B cell (primary cell): ENCODE measurements at regions not wholly inside any gene's neighbourhood (a gene's known extent, or its start where the extent isn't known, plus 50 kb on each side); places are given as distances from the start of the nearest gene placed in this dataset.

Source experiments
- ATAC-seq: fragments of 200-7000 bp; cut with Tn5 transposase; one replicate; pipeline ENCODE4 v1.10.0; 2021; ENCODE audit warnings: low read depth, mild to moderate bottlenecking, moderate number of reproducible peaks, moderate library complexity
- CTCF ChIA-PET: fragments of 350-600 bp; sonication (Branson Sonifier 250); formaldehyde crosslinking; loops from one replicate; lab custom pipeline; 2021; ENCODE audit warnings: antibody characterized with exemption, inconsistent platforms; lab: Charles Lee
- POLR2A ChIA-PET: fragments of 350-600 bp; sonication (Branson Sonifier 250); formaldehyde crosslinking; loops from one replicate; lab custom pipeline; 2021; ENCODE audit warnings: antibody characterized with exemption; lab: Charles Lee
- DNase-seq: peaks from one replicate; pipeline ENCODE4 v3.0.0; 2013
- H2AFZ ChIP-seq: 2 replicates; pipeline ENCODE4 v1.6.1; 2012; ENCODE audit warnings: mild to moderate bottlenecking, low read depth, low read length; ENCODE audit not compliant: insufficient read depth, poor library complexity, severe bottlenecking
- H3K27ac ChIP-seq, 2 donors: 1 replicate in 1 of 2; 2 replicates in 1 of 2; pipeline ENCODE4 v1.5.1; 2012 to 2013; ENCODE audit warnings: low read length in 2 of 2, mild to moderate bottlenecking in 2 of 2, moderate library complexity in 1 of 2
- H3K27me3 ChIP-seq, 4 experiments: fragments of 200-600 bp in 1 of 4; sonication (generic) in 1 of 4; replicated peaks in 1 of 4; 1 replicate in 2 of 4; 2 replicates in 2 of 4; pipeline versions ENCODE4 v1.6.1 to v1.7.0; 2013 to 2016; ENCODE audit warnings: low read length in 3 of 4, mild to moderate bottlenecking in 2 of 4, mixed read lengths in 1 of 4, moderate library complexity in 1 of 4; ENCODE audit not compliant: insufficient read depth in 4 of 4, control insufficient read depth in 3 of 4; ENCODE audit errors: control extremely low read depth in 1 of 4
- H3K36me3 ChIP-seq, 2 experiments: replicated peaks in 1 of 2; 1 replicate in 1 of 2; 2 replicates in 1 of 2; pipeline versions ENCODE4 v1.6.1 to v1.7.1; 2013; ENCODE audit warnings: low read length in 1 of 2; ENCODE audit not compliant: insufficient read depth in 2 of 2, control insufficient read depth in 1 of 2; ENCODE audit errors: control extremely low read depth in 1 of 2, extremely low read depth in 1 of 2
- H3K4me1 ChIP-seq, 2 donors: fragments of 200-600 bp in 1 of 2; sonication (generic) in 1 of 2; 1 replicate in 1 of 2; 2 replicates in 1 of 2; pipeline versions ENCODE4 v1.5.1 to v1.6.1; 2013 to 2017; ENCODE audit warnings: low read length in 2 of 2; ENCODE audit not compliant: control insufficient read depth in 2 of 2, insufficient read depth in 2 of 2
- H3K4me2 ChIP-seq: replicated peaks from 2 replicates; pipeline ENCODE3; 2012; ENCODE audit warnings: mild to moderate bottlenecking, low read depth, low read length; ENCODE audit not compliant: poor library complexity, severe bottlenecking
- H3K4me3 ChIP-seq, 5 experiments: fragments of 200-600 bp in 1 of 5; sonication (generic) in 1 of 5; 1 replicate in 3 of 5; 2 replicates in 2 of 5; pipeline versions ENCODE4 v1.5.1 to v1.7.0; 2011 to 2016; ENCODE audit warnings: low read length in 4 of 5, mild to moderate bottlenecking in 4 of 5, low read depth in 2 of 5, control low read depth in 1 of 5, moderate library complexity in 1 of 5; ENCODE audit not compliant: insufficient read depth in 1 of 5; ENCODE audit errors: control extremely low read depth in 1 of 5, extremely low read depth in 1 of 5
- H3K79me2 ChIP-seq: fragments of 200-600 bp; sonication (generic); one replicate; pipeline ENCODE4 v1.6.0; 2016; ENCODE audit warnings: low read length; ENCODE audit not compliant: control insufficient read depth, insufficient read depth
- H3K9ac ChIP-seq: fragments of 200-600 bp; sonication (generic); 2 replicates; pipeline ENCODE4 v1.6.1; 2017; ENCODE audit warnings: mild to moderate bottlenecking, low read length, moderate library complexity
- H3K9me3 ChIP-seq, 3 donors: one replicate each; pipeline versions ENCODE4 v1.6.1 to v1.7.1; 2013; ENCODE audit warnings: low read length in 2 of 3; ENCODE audit not compliant: control insufficient read depth in 2 of 3, insufficient read depth in 1 of 3; ENCODE audit errors: control extremely low read depth in 1 of 3
- H4K20me1 ChIP-seq: 2 replicates; pipeline ENCODE4 v1.6.0; 2012; ENCODE audit warnings: mild to moderate bottlenecking, low read length; ENCODE audit not compliant: insufficient read depth, control insufficient read depth, poor library complexity, severe bottlenecking
- H3K27ac Mint-ChIP-seq: one replicate; pipeline ENCODE4 v1.8.0; 2021; ENCODE audit warnings: mixed read lengths
- H3K27me3 Mint-ChIP-seq: one replicate; pipeline ENCODE4 v1.8.0; 2021; ENCODE audit warnings: mixed read lengths
- H3K4me1 Mint-ChIP-seq: one replicate; pipeline ENCODE4 v1.8.0; 2021; ENCODE audit warnings: mixed read lengths
- H3K4me3 Mint-ChIP-seq: one replicate; pipeline ENCODE4 v1.8.0; 2021; ENCODE audit warnings: mixed read lengths
- H3K9me3 Mint-ChIP-seq: one replicate; pipeline ENCODE4 v1.8.0; 2022; ENCODE audit warnings: mixed read lengths; ENCODE audit not compliant: insufficient read depth
- CTCF ChIP-seq: fragments of 200-600 bp; IDR thresholded peaks from one replicate; pipeline ENCODE4 v1.8.0; 2022; ENCODE audit warnings: antibody characterized with exemption, mild to moderate bottlenecking
- EZH2 ChIP-seq: IDR thresholded peaks from 2 replicates; pipeline ENCODE4 v1.6.1; 2012; ENCODE audit warnings: borderline replicate concordance, low read depth, mild to moderate bottlenecking, moderate library complexity, low read length; ENCODE audit not compliant: insufficient read depth, poor library complexity, severe bottlenecking
- WGBS: methylation state at CpG from one replicate; pipeline ENCODE4 v1.1.5; 2013; ENCODE audit warnings: missing lambda C conversion rate; ENCODE audit not compliant: insufficient coverage; 5-methylcytosine and 5-hydroxymethylcytosine counted together
- intact Hi-C: fragments of 100-400 bp; cut with micrococcal nuclease; formaldehyde crosslinking; loops from one replicate; pipeline ENCODE4 v1.10.0; 2022

- Histone ChIP-seq H3K9me3 (no peaks in the 10 kb centered on the region), H3K27me3 (peaks cover 0 to 4% (median 0%) of the 10 kb centered on the region in 4 experiments), H3K79me2 (no peaks in the 10 kb centered on the region), H3K4me1 (no peaks in the 10 kb centered on the region), H4K20me1 (no peaks in the 10 kb centered on the region), H3K4me3 (no peak overlapping the region), H3K9ac (no peak overlapping the region), H3K36me3 (no peaks in the 10 kb centered on the region), H3K4me2 (no peak overlapping the region), H2AFZ (no peak overlapping the region), H3K27ac (no peak overlapping the region)
- Mint-ChIP-seq H3K4me3 (no peak overlapping the region), H3K27me3 (peaks cover 6% of the 10 kb centered on the region), H3K4me1 (no peaks in the 10 kb centered on the region), H3K9me3 (no peaks in the 10 kb centered on the region), H3K27ac (no peak overlapping the region)
- ATAC-seq (no peak), DNase-seq (no peak)
- intact Hi-C loops: no loop called here
- no peak for TF ChIP-seq EZH2
- TF ChIP-seq CTCF: no peak
- POLR2A ChIA-PET: no interaction called here
- WGBS: 100% methylated on average over 1 of the region's 5 CpGs
- CTCF ChIA-PET: no interaction called here
These were observed 164.9 kb upstream of the EEPD1 start for GRCh38 chr7:35988105-35988504.

GRCh38 chr7:35988818-35989217 lies 164.2 kb upstream of the EEPD1 start:
- CTCF ChIA-PET: interaction anchor here (1.1 to 1.2 kb wide), 2 partner anchors 301 to 303 kb away, joined by 3 read pairs; no protein-coding TSS in a partner anchor
- no peak for DNase-seq
- ATAC-seq: no peak
- no peak overlapping the region for H3K27ac ChIP-seq
- H3K4me3 ChIP-seq: no peak overlapping the region
- H3K36me3 ChIP-seq: no peaks in the 10 kb centered on the region
- no peaks in the 10 kb centered on the region for H3K9me3 ChIP-seq
- H3K27ac Mint-ChIP-seq: no peak overlapping the region
- H2AFZ ChIP-seq: no peak overlapping the region
- H3K4me1 ChIP-seq: no peaks in the 10 kb centered on the region
- TF ChIP-seq CTCF (no peak), EZH2 (no peak)
- no peaks in the 10 kb centered on the region for H3K79me2 ChIP-seq
- POLR2A ChIA-PET: no interaction called here
- peaks cover 0 to 4% (median 0%) of the 10 kb centered on the region in 4 experiments for H3K27me3 ChIP-seq
- H3K9ac ChIP-seq: no peak overlapping the region
- WGBS: 93% methylated on average over 3 of the region's 6 CpGs
- no peaks in the 10 kb centered on the region for H3K4me1 Mint-ChIP-seq
- peaks cover 6% of the 10 kb centered on the region for H3K27me3 Mint-ChIP-seq
- intact Hi-C loops: no loop called here
- no peaks in the 10 kb centered on the region for H4K20me1 ChIP-seq
- no peak overlapping the region for H3K4me3 Mint-ChIP-seq
- H3K9me3 Mint-ChIP-seq: no peaks in the 10 kb centered on the region
- H3K4me2 ChIP-seq: no peak overlapping the region
